GM12878 (cell line): ENCODE measurements at regions not wholly inside any gene's neighbourhood (a gene's known extent, or its start where the extent isn't known, plus 50 kb on each side); places are given as distances from the start of the nearest gene placed in this dataset.
A peak's percentile ranks its signal among the peaks of the same experiment; 100 is the strongest.

ENCODE experiments used
- ATAC-seq: fragments of 200-7000 bp; cut with Tn5 transposase; 3 replicates; pipeline ENCODE4 v1.9.1; 2020; ENCODE audit warnings: mild to moderate bottlenecking, moderate library complexity
- BruUV-seq: library from RNA; stranded (reverse); fragments of 400-500 nt; replicated peaks from 2 replicates; lab custom pipeline; 2021; lab: Mats Ljungman, UMichigan
- CTCF ChIA-PET: fragments of 300-600 bp; sonication (Branson Sonifier 250); formaldehyde crosslinking; extraction: SDS; loops from one replicate; lab custom pipeline; 2021; ENCODE audit warnings: inconsistent platforms; lab: Yijun Ruan, JAX
- POLR2A ChIA-PET: fragments of 350-600 bp; formaldehyde crosslinking; extraction: SDS; loops from one replicate; lab custom pipeline; 2021; ENCODE audit warnings: inconsistent platforms; lab: Charles Lee
- RAD21 ChIA-PET: fragments of 300-600 bp; sonication (Branson Sonifier 250); formaldehyde crosslinking; loops from one replicate; lab custom pipeline; 2023; ENCODE audit warnings: antibody characterized with exemption; ENCODE audit not compliant: unreplicated experiment; lab: Charles Lee
- SMC1A ChIA-PET: fragments of 300-600 bp; sonication (Branson Sonifier 250); formaldehyde crosslinking; loops from one replicate; lab custom pipeline; 2023; ENCODE audit not compliant: unreplicated experiment, uncharacterized antibody; lab: Charles Lee
- DNase-seq: peaks from one replicate; pipeline ENCODE4 v3.0.0-alpha.2; 2011; ENCODE audit warnings: low read depth, low spot score
- FAIRE-seq: peaks from 3 replicates; lab custom pipeline; 2011; peaks lifted over from hg19 to GRCh38; lab: Jason Lieb, UNC
- H2AFZ ChIP-seq: 2 replicates; pipeline ENCODE4 v1.6.0; 2011; ENCODE audit warnings: low read depth, low read length, control low read depth; ENCODE audit not compliant: control insufficient read depth
- H3K27ac ChIP-seq: 2 replicates; pipeline ENCODE4 v1.5.1; 2011; ENCODE audit warnings: control low read depth; ENCODE audit not compliant: control insufficient read depth, insufficient read depth
- H3K27me3 ChIP-seq, 2 experiments: replicated peaks in 1 of 2; 2 replicates each; pipeline versions ENCODE4 v1.6.0 to v1.6.1; 2011; ENCODE audit warnings: low read length in 1 of 2; ENCODE audit not compliant: control insufficient read depth in 2 of 2, insufficient read depth in 2 of 2
- H3K36me3 ChIP-seq, 2 experiments: 2 replicates each; pipeline ENCODE4 v1.5.1; 2011; ENCODE audit warnings: low read length in 1 of 2; ENCODE audit not compliant: control insufficient read depth in 2 of 2, insufficient read depth in 2 of 2
- H3K4me1 ChIP-seq: 2 replicates; pipeline ENCODE4 v1.6.1; 2011; ENCODE audit warnings: mild to moderate bottlenecking, low read length, moderate library complexity, mixed read lengths; ENCODE audit not compliant: control insufficient read depth, insufficient read depth
- H3K4me2 ChIP-seq: 2 replicates; pipeline ENCODE4 v1.6.0; 2011; ENCODE audit warnings: control low read depth; ENCODE audit not compliant: control insufficient read depth, insufficient read depth
- H3K4me3 ChIP-seq: fragments of 200-600 bp; sonication (generic); 2 replicates; pipeline ENCODE4 v1.5.1; 2016
- H3K79me2 ChIP-seq: 2 replicates; pipeline ENCODE4 v1.6.0; 2011; ENCODE audit warnings: low read length; ENCODE audit not compliant: control insufficient read depth, insufficient read depth
- H3K9ac ChIP-seq: 2 replicates; pipeline ENCODE4 v1.8.0; 2011; ENCODE audit warnings: low read length, control low read depth, mixed read lengths; ENCODE audit not compliant: control insufficient read depth, insufficient read depth
- H3K9me3 ChIP-seq: replicated peaks from 3 replicates; pipeline ENCODE4 v1.5.1; 2011; ENCODE audit warnings: mild to moderate bottlenecking, low read length; ENCODE audit not compliant: control insufficient read depth, insufficient read depth
- H4K20me1 ChIP-seq: 2 replicates; pipeline ENCODE4 v1.6.0; 2011; ENCODE audit not compliant: control insufficient read depth, insufficient read depth
- BHLHE40 ChIP-seq, 2 experiments: fragments of 450-650 bp in 1 of 2; IDR thresholded peaks; 2 replicates each; pipeline ENCODE4 v1.6.1; 2011 to 2017; ENCODE audit warnings: low read depth in 2 of 2, borderline replicate concordance in 1 of 2, improper control_type of control experiment in 1 of 2, low read length in 1 of 2, mild to moderate bottlenecking in 1 of 2
- CEBPB ChIP-seq, 2 experiments: fragments of 150-350 bp in 1 of 2; IDR thresholded peaks; 2 replicates each; pipeline ENCODE4 v1.6.1; 2012 to 2014; ENCODE audit warnings: low read depth in 2 of 2, low read length in 2 of 2, borderline replicate concordance in 1 of 2, inconsistent platforms in 1 of 2
- CHD4 ChIP-seq: fragments of 200-600 bp; sonication (generic); IDR thresholded peaks from 2 replicates; pipeline ENCODE4 v1.6.1; 2016; ENCODE audit warnings: mild to moderate bottlenecking
- FOXM1 ChIP-seq: IDR thresholded peaks from 2 replicates; pipeline ENCODE4 v1.6.1; 2012; ENCODE audit warnings: low read depth, mild to moderate bottlenecking, inconsistent platforms, low read length, moderate library complexity
- IKZF1 ChIP-seq: fragments of 450-650 bp; conservative IDR thresholded peaks from 2 replicates; pipeline ENCODE4 v1.6.1; 2017; ENCODE audit warnings: antibody characterized with exemption, mild to moderate bottlenecking
- MEF2B ChIP-seq: fragments of 450-650 bp; IDR thresholded peaks from 2 replicates; pipeline ENCODE4 v1.6.1; 2018; ENCODE audit warnings: mild to moderate bottlenecking, moderate library complexity; ENCODE audit not compliant: partially characterized antibody, poor library complexity, severe bottlenecking
- RB1 ChIP-seq: fragments of 450-650 bp; formaldehyde crosslinking; IDR thresholded peaks from 2 replicates; pipeline ENCODE4 v1.6.1; 2017; ENCODE audit warnings: mild to moderate bottlenecking, borderline replicate concordance
- SPI1 ChIP-seq: IDR thresholded peaks from 2 replicates; pipeline ENCODE4 v1.6.1; 2011; ENCODE audit warnings: low read depth, mild to moderate bottlenecking, low read length, moderate library complexity, borderline replicate concordance; ENCODE audit not compliant: insufficient read depth
- SREBF1 ChIP-seq: IDR thresholded peaks from 2 replicates; pipeline ENCODE4 v1.6.1; 2012; ENCODE audit warnings: mild to moderate bottlenecking, low read length
- SUPT20H ChIP-seq: IDR thresholded peaks from 2 replicates; pipeline ENCODE4 v1.6.1; 2011; ENCODE audit warnings: low read depth, mild to moderate bottlenecking, low read length, moderate library complexity, borderline replicate concordance; ENCODE audit not compliant: control insufficient read depth
- ZNF384 ChIP-seq: IDR thresholded peaks from 2 replicates; pipeline ENCODE4 v1.6.1; 2012; ENCODE audit warnings: low read depth, mild to moderate bottlenecking, low read length, improper control_type of control experiment, borderline replicate concordance
- WGBS: methylation state at CpG from one replicate; pipeline ENCODE4 v1.1.6; 2016; ENCODE audit warnings: low lambda C conversion rate; ENCODE audit not compliant: insufficient replicate concordance, insufficient coverage; ENCODE audit errors: missing lambda C conversion rate; 5-methylcytosine and 5-hydroxymethylcytosine counted together
- in situ Hi-C: fragments of 300-500 bp; cut with MboI; formaldehyde crosslinking; loops from 9 replicates; pipeline ENCODE4 v1.14.3; 2018; ENCODE audit warnings: mixed read lengths
- intact Hi-C: fragments of 100-400 bp; cut with micrococcal nuclease; formaldehyde crosslinking; loops from one replicate; pipeline ENCODE4 v1.14.2; 2022; ENCODE audit not compliant: unreplicated experiment
- TF ChIP-seq, protein P1 (sequence below): IDR thresholded peaks from 2 replicates; pipeline ENCODE4 v1.6.1; 2012; ENCODE audit warnings: low read depth, low read length, improper control_type of control experiment
- TF ChIP-seq, protein P2 (sequence below): IDR thresholded peaks from 2 replicates; pipeline ENCODE4 v1.6.1; 2012; ENCODE audit warnings: low read length, inconsistent platforms
- TF ChIP-seq, protein P3 (sequence below): fragments of 450-650 bp; IDR thresholded peaks from 2 replicates; pipeline ENCODE4 v1.6.1; 2018; ENCODE audit warnings: mild to moderate bottlenecking, low read depth, moderate library complexity; ENCODE audit not compliant: partially characterized antibody
- TF ChIP-seq, protein P4 (sequence below): fragments of 450-650 bp; IDR thresholded peaks from 2 replicates; pipeline ENCODE4 v1.6.1; 2017; ENCODE audit warnings: mild to moderate bottlenecking, moderate library complexity

DNA sequence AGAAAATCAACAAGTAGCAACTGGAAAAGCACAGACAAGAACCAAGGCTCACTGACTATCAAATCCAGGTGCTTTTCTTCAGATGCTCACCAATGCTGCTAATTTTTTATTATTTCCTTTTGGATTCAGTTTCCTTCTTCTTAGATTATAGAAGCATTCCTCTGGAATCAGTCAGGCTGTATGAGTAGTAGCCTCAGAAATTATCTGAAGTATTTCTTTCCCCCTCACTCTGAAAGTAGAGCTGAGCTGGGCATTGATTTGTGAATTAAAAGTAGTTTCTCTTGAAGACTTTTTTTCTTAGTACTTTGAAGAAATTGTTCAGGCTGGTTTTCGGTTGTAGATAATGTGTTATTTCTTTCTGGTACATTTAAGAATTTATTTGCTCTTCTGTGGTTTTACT is 273.7 kb downstream of the NOL4 start:
- no peak overlapping the region for H3K27ac ChIP-seq
- in situ Hi-C loops, result no loop called here
- RAD21 ChIA-PET, result no interaction called here
- intact Hi-C loops, result no loop called here
- no peaks in the 10 kb centered on the region for H3K9me3 ChIP-seq
- BruUV-seq, result TSS peak; percentile 30
- POLR2A ChIA-PET, result no interaction called here
- no peak overlapping the region for H3K9ac ChIP-seq
- H4K20me1 ChIP-seq, result no peaks in the 10 kb centered on the region
- no peaks in the 10 kb centered on the region for H3K27me3 ChIP-seq
- FAIRE-seq (no peak), DNase-seq (no peak), ATAC-seq (no peak)
- CTCF ChIA-PET, result interaction anchor here (1.2 to 1.5 kb wide), 3 partner anchors 8 to 372 kb away, joined by 3 to 4 read pairs (median 3); no protein-coding TSS in a partner anchor
- no peak overlapping the region for H2AFZ ChIP-seq
- H3K79me2 ChIP-seq, result no peaks in the 10 kb centered on the region
- SMC1A ChIA-PET, result interaction anchor here (0.7 to 1.3 kb wide), 4 partner anchors 51 to 844 kb away, joined by 3 to 4 read pairs (median 3); no protein-coding TSS in a partner anchor
- H3K36me3 ChIP-seq, result no peaks in the 10 kb centered on the region
- 8% methylated on average over 1 of the region's 1 CpG for WGBS
- no peaks in the 10 kb centered on the region for H3K4me1 ChIP-seq
- no peak overlapping the region for H3K4me2 ChIP-seq
- H3K4me3 ChIP-seq, result no peak overlapping the region
- TF ChIP-seq, protein P1, sequence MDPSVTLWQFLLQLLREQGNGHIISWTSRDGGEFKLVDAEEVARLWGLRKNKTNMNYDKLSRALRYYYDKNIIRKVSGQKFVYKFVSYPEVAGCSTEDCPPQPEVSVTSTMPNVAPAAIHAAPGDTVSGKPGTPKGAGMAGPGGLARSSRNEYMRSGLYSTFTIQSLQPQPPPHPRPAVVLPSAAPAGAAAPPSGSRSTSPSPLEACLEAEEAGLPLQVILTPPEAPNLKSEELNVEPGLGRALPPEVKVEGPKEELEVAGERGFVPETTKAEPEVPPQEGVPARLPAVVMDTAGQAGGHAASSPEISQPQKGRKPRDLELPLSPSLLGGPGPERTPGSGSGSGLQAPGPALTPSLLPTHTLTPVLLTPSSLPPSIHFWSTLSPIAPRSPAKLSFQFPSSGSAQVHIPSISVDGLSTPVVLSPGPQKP, result no peak
- TF ChIP-seq IKZF1 (no peak), CEBPB (IDR thresholded peaks at IDR 0.05; ENCODE audit: borderline replicate concordance in 1 of 2, low read depth in 2 of 2, low read length in 2 of 2) (no peak), MEF2B (no peak), FOXM1 (no peak), BHLHE40 (IDR thresholded peaks at IDR 0.05; ENCODE audit: borderline replicate concordance in 1 of 2, low read depth in 2 of 2, low read length in 1 of 2) (no peak), SPI1 (no peak), ZNF384 (no peak), CHD4 (no peak), SREBF1 (no peak), SUPT20H (no peak), RB1 (no peak)
- TF ChIP-seq, protein P2, sequence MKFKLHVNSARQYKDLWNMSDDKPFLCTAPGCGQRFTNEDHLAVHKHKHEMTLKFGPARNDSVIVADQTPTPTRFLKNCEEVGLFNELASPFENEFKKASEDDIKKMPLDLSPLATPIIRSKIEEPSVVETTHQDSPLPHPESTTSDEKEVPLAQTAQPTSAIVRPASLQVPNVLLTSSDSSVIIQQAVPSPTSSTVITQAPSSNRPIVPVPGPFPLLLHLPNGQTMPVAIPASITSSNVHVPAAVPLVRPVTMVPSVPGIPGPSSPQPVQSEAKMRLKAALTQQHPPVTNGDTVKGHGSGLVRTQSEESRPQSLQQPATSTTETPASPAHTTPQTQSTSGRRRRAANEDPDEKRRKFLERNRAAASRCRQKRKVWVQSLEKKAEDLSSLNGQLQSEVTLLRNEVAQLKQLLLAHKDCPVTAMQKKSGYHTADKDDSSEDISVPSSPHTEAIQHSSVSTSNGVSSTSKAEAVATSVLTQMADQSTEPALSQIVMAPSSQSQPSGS, result no peak
- TF ChIP-seq, protein P3, sequence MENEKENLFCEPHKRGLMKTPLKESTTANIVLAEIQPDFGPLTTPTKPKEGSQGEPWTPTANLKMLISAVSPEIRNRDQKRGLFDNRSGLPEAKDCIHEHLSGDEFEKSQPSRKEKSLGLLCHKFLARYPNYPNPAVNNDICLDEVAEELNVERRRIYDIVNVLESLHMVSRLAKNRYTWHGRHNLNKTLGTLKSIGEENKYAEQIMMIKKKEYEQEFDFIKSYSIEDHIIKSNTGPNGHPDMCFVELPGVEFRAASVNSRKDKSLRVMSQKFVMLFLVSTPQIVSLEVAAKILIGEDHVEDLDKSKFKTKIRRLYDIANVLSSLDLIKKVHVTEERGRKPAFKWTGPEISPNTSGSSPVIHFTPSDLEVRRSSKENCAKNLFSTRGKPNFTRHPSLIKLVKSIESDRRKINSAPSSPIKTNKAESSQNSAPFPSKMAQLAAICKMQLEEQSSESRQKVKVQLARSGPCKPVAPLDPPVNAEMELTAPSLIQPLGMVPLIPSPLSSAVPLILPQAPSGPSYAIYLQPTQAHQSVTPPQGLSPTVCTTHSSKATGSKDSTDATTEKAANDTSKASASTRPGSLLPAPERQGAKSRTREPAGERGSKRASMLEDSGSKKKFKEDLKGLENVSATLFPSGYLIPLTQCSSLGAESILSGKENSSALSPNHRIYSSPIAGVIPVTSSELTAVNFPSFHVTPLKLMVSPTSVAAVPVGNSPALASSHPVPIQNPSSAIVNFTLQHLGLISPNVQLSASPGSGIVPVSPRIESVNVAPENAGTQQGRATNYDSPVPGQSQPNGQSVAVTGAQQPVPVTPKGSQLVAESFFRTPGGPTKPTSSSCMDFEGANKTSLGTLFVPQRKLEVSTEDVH, result no peak
- TF ChIP-seq, protein P4, sequence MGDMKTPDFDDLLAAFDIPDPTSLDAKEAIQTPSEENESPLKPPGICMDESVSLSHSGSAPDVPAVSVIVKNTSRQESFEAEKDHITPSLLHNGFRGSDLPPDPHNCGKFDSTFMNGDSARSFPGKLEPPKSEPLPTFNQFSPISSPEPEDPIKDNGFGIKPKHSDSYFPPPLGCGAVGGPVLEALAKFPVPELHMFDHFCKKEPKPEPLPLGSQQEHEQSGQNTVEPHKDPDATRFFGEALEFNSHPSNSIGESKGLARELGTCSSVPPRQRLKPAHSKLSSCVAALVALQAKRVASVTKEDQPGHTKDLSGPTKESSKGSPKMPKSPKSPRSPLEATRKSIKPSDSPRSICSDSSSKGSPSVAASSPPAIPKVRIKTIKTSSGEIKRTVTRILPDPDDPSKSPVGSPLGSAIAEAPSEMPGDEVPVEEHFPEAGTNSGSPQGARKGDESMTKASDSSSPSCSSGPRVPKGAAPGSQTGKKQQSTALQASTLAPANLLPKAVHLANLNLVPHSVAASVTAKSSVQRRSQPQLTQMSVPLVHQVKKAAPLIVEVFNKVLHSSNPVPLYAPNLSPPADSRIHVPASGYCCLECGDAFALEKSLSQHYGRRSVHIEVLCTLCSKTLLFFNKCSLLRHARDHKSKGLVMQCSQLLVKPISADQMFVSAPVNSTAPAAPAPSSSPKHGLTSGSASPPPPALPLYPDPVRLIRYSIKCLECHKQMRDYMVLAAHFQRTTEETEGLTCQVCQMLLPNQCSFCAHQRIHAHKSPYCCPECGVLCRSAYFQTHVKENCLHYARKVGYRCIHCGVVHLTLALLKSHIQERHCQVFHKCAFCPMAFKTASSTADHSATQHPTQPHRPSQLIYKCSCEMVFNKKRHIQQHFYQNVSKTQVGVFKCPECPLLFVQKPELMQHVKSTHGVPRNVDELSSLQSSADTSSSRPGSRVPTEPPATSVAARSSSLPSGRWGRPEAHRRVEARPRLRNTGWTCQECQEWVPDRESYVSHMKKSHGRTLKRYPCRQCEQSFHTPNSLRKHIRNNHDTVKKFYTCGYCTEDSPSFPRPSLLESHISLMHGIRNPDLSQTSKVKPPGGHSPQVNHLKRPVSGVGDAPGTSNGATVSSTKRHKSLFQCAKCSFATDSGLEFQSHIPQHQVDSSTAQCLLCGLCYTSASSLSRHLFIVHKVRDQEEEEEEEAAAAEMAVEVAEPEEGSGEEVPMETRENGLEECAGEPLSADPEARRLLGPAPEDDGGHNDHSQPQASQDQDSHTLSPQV, result no peak
